ENCODE measurements at regions not wholly inside any gene's neighbourhood (a gene's known extent, or its start where the extent isn't known, plus 50 kb on each side); places are given as distances from the start of the nearest gene placed in this dataset.

- Histone ChIP-seq H2BK20ac (ENCODE audit: low read depth, low read length) (no peak overlapping the region), H2BK120ac (ENCODE audit: low read depth, low read length) (no peak overlapping the region), H2AK9ac (replicated peaks; ENCODE audit: low read depth, low read length, poor library complexity) (no peak overlapping the region), H4K20me1 (ENCODE audit: insufficient read depth, low read length) (no peaks in the 10 kb centered on the region), H2AK5ac (ENCODE audit: low read depth, low read length) (no peak overlapping the region), H4K5ac (ENCODE audit: low read depth, low read length) (no peak overlapping the region), H4K91ac (ENCODE audit: insufficient read depth, low read depth, low read length) (no peak overlapping the region), H3K23ac (ENCODE audit: low read depth, low read length) (no peak overlapping the region), H3K9ac (ENCODE audit: low read depth, low read length) (no peak overlapping the region), H3K27me3 (ENCODE audit: control insufficient read depth, insufficient read depth, low read length) (no peaks in the 10 kb centered on the region), H3K18ac (ENCODE audit: low read depth, low read length) (no peak overlapping the region), H3K4me1 (ENCODE audit: control insufficient read depth, insufficient read depth, low read length) (no peaks in the 10 kb centered on the region), H3K4me3 (ENCODE audit: insufficient read depth, low read depth, low read length) (no peak overlapping the region), H2BK5ac (ENCODE audit: low read depth, low read length, poor library complexity, severe bottlenecking) (no peak overlapping the region), H3K36me3 (ENCODE audit: control insufficient read depth, insufficient read depth, low read length) (no peaks in the 10 kb centered on the region), H3K56ac (ENCODE audit: extremely low read depth, insufficient read depth, low read length) (no peak overlapping the region), H3K4me2 (ENCODE audit: low read depth, low read length) (no peak overlapping the region), H2AFZ (replicated peaks; ENCODE audit: low read length, poor library complexity) (no peak overlapping the region), H3K14ac (replicated peaks; ENCODE audit: low read depth, low read length) (no peak overlapping the region), H3K9me1 (ENCODE audit: insufficient read depth, low read length) (no peaks in the 10 kb centered on the region), H3K27ac (ENCODE audit: insufficient read depth, low read length) (no peak overlapping the region), H4K8ac (ENCODE audit: low read depth in 2 of 2, low read length in 2 of 2) (no peak overlapping the region), H3K4ac (ENCODE audit: low read depth, low read length) (no peak overlapping the region), H3K79me1 (ENCODE audit: low read depth in 1 of 2, low read length in 2 of 2) (no peaks in the 10 kb centered on the region), H2BK15ac (ENCODE audit: low read depth, low read length) (no peak overlapping the region), H3K9me3 (ENCODE audit: control insufficient read depth, insufficient read depth, low read length) (no peaks in the 10 kb centered on the region)
- ATAC-seq (ENCODE audit: low read depth) = no peak
- CTCF ChIA-PET = no interaction called here
- POLR2A ChIA-PET (ENCODE audit: unreplicated experiment) = no interaction called here
- in situ Hi-C loops (cut with MboI; ENCODE audit: low sequenced_read_pairs) (no loop called here), dilution Hi-C loops (cut with HindIII; ENCODE audit: low sequenced_read_pairs, unreplicated experiment) (no loop called here), intact Hi-C loops (cut with micrococcal nuclease) (no loop called here)
- TF ChIP-seq RCOR1 (IDR thresholded peaks at IDR 0.05; ENCODE audit: insufficient replicate concordance, low read length) (no peak), MXI1 (IDR thresholded peaks at IDR 0.05; ENCODE audit: borderline replicate concordance, low read depth, low read length) (no peak), CEBPB (IDR thresholded peaks at IDR 0.05; ENCODE audit: low read depth, low read length) (no peak), BHLHE40 (IDR thresholded peaks at IDR 0.05; ENCODE audit: low read depth, low read length) (no peak), POLR2A (IDR thresholded peaks at IDR 0.05; ENCODE audit: low read depth, low read length) (no peak), ELK1 (IDR thresholded peaks at IDR 0.05; ENCODE audit: borderline replicate concordance, low read depth, low read length) (no peak), RAD21 (IDR thresholded peaks at IDR 0.05; ENCODE audit: low read length) (no peak), RFX5 (IDR thresholded peaks at IDR 0.05; ENCODE audit: low read depth, low read length) (no peak)
- TF ChIP-seq, protein P1, sequence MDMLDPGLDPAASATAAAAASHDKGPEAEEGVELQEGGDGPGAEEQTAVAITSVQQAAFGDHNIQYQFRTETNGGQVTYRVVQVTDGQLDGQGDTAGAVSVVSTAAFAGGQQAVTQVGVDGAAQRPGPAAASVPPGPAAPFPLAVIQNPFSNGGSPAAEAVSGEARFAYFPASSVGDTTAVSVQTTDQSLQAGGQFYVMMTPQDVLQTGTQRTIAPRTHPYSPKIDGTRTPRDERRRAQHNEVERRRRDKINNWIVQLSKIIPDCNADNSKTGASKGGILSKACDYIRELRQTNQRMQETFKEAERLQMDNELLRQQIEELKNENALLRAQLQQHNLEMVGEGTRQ (IDR thresholded peaks at IDR 0.05; ENCODE audit: low read depth, low read length) = no peak
- BruUV-seq (replicated peaks) = no TSS peak
- WGBS, 2 experiments (ENCODE audit: extremely low coverage in 2 of 2, insufficient read length in 1 of 2) = no CpG with 5 or more reads among the region's 6 CpGs
- DNase-seq = no peak
These were observed 109.7 kb upstream of the OR9Q1 start for GRCh38 chr11:57913715-57914704.
